ENCODE measurements at regions not wholly inside any gene's neighbourhood (a gene's known extent, or its start where the extent isn't known, plus 50 kb on each side); places are given as distances from the start of the nearest gene placed in this dataset.

GRCh38 chr2:152920846-152921245, 202.4 kb downstream of the ARL6IP6 start (continued):
- no peak for TF ChIP-seq CENPT (CRISPR knock-in tag; IDR thresholded peaks at IDR 0.05; ENCODE audit: low read depth)
- TF ChIP-seq ZNF160 (CRISPR knock-in tag; IDR thresholded peaks at IDR 0.05): no peak
- no peak for TF ChIP-seq TBL1XR1 (IDR thresholded peaks at IDR 0.05; ENCODE audit: borderline replicate concordance, low read length, partially characterized antibody)

DNA sequence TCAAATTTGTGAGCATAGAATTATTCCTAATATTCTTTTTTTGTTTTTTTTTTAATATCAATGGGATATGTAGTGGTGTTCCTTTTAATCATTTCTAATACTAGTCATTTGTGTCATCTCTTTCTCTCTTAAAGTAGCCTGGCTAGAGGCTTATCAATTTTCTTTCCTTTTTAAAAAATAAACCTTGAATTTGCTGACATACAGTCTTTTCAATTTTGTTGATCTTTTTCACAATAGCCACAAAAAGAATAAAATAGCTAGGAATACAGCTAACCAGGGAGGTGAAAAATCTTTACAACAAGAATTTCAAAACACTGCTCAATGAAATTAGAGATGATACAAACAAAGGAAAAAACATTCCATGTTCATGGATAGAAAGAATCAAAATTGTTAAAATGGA, 192.6 kb downstream of the ARL6IP6 start:
- BruUV-seq (replicated peaks): no TSS peak
- Histone ChIP-seq H3K9me3 (ENCODE audit: low read length) (no peaks in the 10 kb centered on the region), H3K79me2 (ENCODE audit: insufficient read depth, low read length) (no peaks in the 10 kb centered on the region), H3K9ac (ENCODE audit: insufficient read depth, low read depth, low read length) (no peak overlapping the region), H2AFZ (ENCODE audit: low read length) (no peak overlapping the region), H3K4me1 (ENCODE audit: insufficient read depth, low read length) (peaks cover 12% of the 10 kb centered on the region), H3K27me3 (ENCODE audit: control insufficient read depth in 1 of 2, insufficient read depth in 2 of 2, low read length in 2 of 2) (no peaks in the 10 kb centered on the region), H3K4me3 (replicated peaks in 1 of 3; ENCODE audit: insufficient read depth in 1 of 3, low read depth in 2 of 3, low read length in 3 of 3) (no peak overlapping the region), H3K27ac (ENCODE audit: extremely low read length, insufficient read depth, low read length) (no peak overlapping the region), H4K20me1 (ENCODE audit: insufficient read depth, low read length) (no peaks in the 10 kb centered on the region), H3K4me2 (ENCODE audit: low read depth, low read length) (no peak overlapping the region), H3K36me3 (replicated peaks in 1 of 2; ENCODE audit: control insufficient read depth in 1 of 2, insufficient read depth in 2 of 2, low read length in 2 of 2) (no peaks in the 10 kb centered on the region)
- no peak for TF ChIP-seq SIX4 (CRISPR knock-in tag; IDR thresholded peaks at IDR 0.05)
- TF ChIP-seq MAFF (IDR thresholded peaks at IDR 0.05; ENCODE audit: low read depth, low read length): peak; percentile 72
- TF ChIP-seq SALL1 (CRISPR knock-in tag; IDR thresholded peaks at IDR 0.05): no peak
- peak; percentile 57 to 88; a peak in 3 of 4 replicates for TF ChIP-seq MAFK (conservative IDR thresholded peaks at IDR 0.05 in 1 of 2, IDR thresholded peaks at IDR 0.05 in 1 of 2; ENCODE audit: low read length in 2 of 2)
- TF ChIP-seq, protein P1, sequence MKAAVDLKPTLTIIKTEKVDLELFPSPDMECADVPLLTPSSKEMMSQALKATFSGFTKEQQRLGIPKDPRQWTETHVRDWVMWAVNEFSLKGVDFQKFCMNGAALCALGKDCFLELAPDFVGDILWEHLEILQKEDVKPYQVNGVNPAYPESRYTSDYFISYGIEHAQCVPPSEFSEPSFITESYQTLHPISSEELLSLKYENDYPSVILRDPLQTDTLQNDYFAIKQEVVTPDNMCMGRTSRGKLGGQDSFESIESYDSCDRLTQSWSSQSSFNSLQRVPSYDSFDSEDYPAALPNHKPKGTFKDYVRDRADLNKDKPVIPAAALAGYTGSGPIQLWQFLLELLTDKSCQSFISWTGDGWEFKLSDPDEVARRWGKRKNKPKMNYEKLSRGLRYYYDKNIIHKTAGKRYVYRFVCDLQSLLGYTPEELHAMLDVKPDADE (CRISPR knock-in tag; IDR thresholded peaks at IDR 0.05): no peak
- no peak for DNase-seq (ENCODE audit: low spot score)
- CTCF ChIA-PET (ENCODE audit: low intra/inter-chr PET ratio, low total read pairs): no interaction called here
- intact Hi-C loops (cut with micrococcal nuclease; ENCODE audit: unreplicated experiment) (no loop called here), in situ Hi-C loops (cut with HindIII; ENCODE audit: extremely low pct_ligation_motif_present, low pct_unique_long_range_greater_than_20kb) (no loop called here)
- ATAC-seq: no peak
- FAIRE-seq: no peak
- POLR2A ChIA-PET: no interaction called here

Data from HepG2 (cell line).